ENCODE measurements at regions not wholly inside any gene's neighbourhood (a gene's known extent, or its start where the extent isn't known, plus 50 kb on each side); places are given as distances from the start of the nearest gene placed in this dataset.

- no peak for DNase-seq (ENCODE audit: low read depth)
- ChIA-PET POLR2A (no interaction called here), CTCF (no interaction called here)
- H3K27me3 ChIP-seq (ENCODE audit: control insufficient read depth, insufficient read depth, low read length), result no peaks in the 10 kb centered on the region
- H3K36me3 ChIP-seq (ENCODE audit: control insufficient read depth, insufficient read depth, low read length), result no peaks in the 10 kb centered on the region
- H3K4me3 ChIP-seq (ENCODE audit: low read depth, low read length), result no peak overlapping the region
- TF ChIP-seq CTCF (IDR thresholded peaks at IDR 0.05; ENCODE audit: insufficient read depth, low read depth, low read length), result no peak
Observed at GRCh38 chr22:49475253-49475652, 352.4 kb downstream of the BRD1 start.

GRCh38 chr22:49473286-49473685 is 354.4 kb downstream of the BRD1 start:
- no peaks in the 10 kb centered on the region for H3K27me3 ChIP-seq (ENCODE audit: control insufficient read depth, insufficient read depth, low read length)
- no peak for DNase-seq (ENCODE audit: low read depth)
- no peak for TF ChIP-seq CTCF (IDR thresholded peaks at IDR 0.05; ENCODE audit: insufficient read depth, low read depth, low read length)
- POLR2A ChIA-PET, result no interaction called here
- CTCF ChIA-PET, result no interaction called here
- no peak overlapping the region for H3K4me3 ChIP-seq (ENCODE audit: low read depth, low read length)
- H3K36me3 ChIP-seq (ENCODE audit: control insufficient read depth, insufficient read depth, low read length), result no peaks in the 10 kb centered on the region

- TF ChIP-seq CTCF (IDR thresholded peaks at IDR 0.05; ENCODE audit: insufficient read depth, low read depth, low read length), result no peak
- CTCF ChIA-PET, result no interaction called here
- POLR2A ChIA-PET, result no interaction called here
- no peaks in the 10 kb centered on the region for H3K27me3 ChIP-seq (ENCODE audit: control insufficient read depth, insufficient read depth, low read length)
- no peaks in the 10 kb centered on the region for H3K36me3 ChIP-seq (ENCODE audit: control insufficient read depth, insufficient read depth, low read length)
- H3K4me3 ChIP-seq (ENCODE audit: low read depth, low read length), result no peak overlapping the region
- no peak for DNase-seq (ENCODE audit: low read depth)
Observed at GRCh38 chr22:49470741-49471503, 356.8 kb downstream of the BRD1 start.

GRCh38 chr22:49469896-49470740 is 357.6 kb downstream of the BRD1 start:
- no peaks in the 10 kb centered on the region for H3K36me3 ChIP-seq (ENCODE audit: control insufficient read depth, insufficient read depth, low read length)
- ChIA-PET POLR2A (no interaction called here), CTCF (no interaction called here)
- H3K4me3 ChIP-seq (ENCODE audit: low read depth, low read length), result no peak overlapping the region
- no peak for DNase-seq (ENCODE audit: low read depth)
- TF ChIP-seq CTCF (IDR thresholded peaks at IDR 0.05; ENCODE audit: insufficient read depth, low read depth, low read length), result no peak
- H3K27me3 ChIP-seq (ENCODE audit: control insufficient read depth, insufficient read depth, low read length), result no peaks in the 10 kb centered on the region

- ChIA-PET CTCF (no interaction called here), POLR2A (no interaction called here)
- no peak overlapping the region for H3K4me3 ChIP-seq (ENCODE audit: low read depth, low read length)
- DNase-seq (ENCODE audit: low read depth), result no peak
- TF ChIP-seq CTCF (IDR thresholded peaks at IDR 0.05; ENCODE audit: insufficient read depth, low read depth, low read length), result no peak
- H3K36me3 ChIP-seq (ENCODE audit: control insufficient read depth, insufficient read depth, low read length), result no peaks in the 10 kb centered on the region
- H3K27me3 ChIP-seq (ENCODE audit: control insufficient read depth, insufficient read depth, low read length), result no peaks in the 10 kb centered on the region
Observed at GRCh38 chr22:49468487-49469198, 359.0 kb downstream of the BRD1 start.

Measured in BJ (cell line).